GM18858 (cell line): ENCODE measurements at regions not wholly inside any gene's neighbourhood (a gene's known extent, or its start where the extent isn't known, plus 50 kb on each side); places are given as distances from the start of the nearest gene placed in this dataset.

Source experiments
- ATAC-seq: cut with Tn5 transposase; IDR thresholded peaks from one replicate; pipeline ENCODE4 v1.9.1; 2021; ENCODE audit not compliant: unreplicated experiment

DNA sequence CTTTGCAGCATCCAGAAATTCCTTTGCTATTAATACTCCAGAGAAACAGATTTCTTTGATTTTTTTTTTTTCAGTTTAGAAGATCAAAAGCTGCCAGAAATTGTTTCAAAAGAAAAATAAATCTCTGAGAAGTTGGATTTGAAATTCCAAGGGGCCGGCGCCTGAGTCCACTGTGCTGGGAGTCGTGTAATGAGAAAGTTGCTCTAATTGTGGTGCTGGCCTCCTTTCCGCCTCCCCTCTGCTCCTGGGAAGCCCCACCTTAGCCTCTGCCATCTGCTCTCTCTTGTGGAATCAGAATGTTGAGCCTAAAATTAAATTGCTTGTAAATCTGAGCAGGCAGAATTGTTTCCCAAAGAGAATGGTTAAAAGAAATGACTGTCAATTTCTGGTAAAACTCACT lies 93.3 kb downstream of the EMX2 start:
- ATAC-seq: no peak

GRCh38 chr10:117638200-117638599 lies 95.7 kb downstream of the EMX2 start:
- ATAC-seq: no peak

- no peak for ATAC-seq
Measured at GRCh38 chr10:117638664-117639200, 96.2 kb downstream of the EMX2 start.

GRCh38 chr10:117640406-117640805 lies 97.9 kb downstream of the EMX2 start:
- ATAC-seq: no peak

- no peak for ATAC-seq
Measured at GRCh38 chr10:117646718-117647117, 104.2 kb downstream of the EMX2 start.

DNA sequence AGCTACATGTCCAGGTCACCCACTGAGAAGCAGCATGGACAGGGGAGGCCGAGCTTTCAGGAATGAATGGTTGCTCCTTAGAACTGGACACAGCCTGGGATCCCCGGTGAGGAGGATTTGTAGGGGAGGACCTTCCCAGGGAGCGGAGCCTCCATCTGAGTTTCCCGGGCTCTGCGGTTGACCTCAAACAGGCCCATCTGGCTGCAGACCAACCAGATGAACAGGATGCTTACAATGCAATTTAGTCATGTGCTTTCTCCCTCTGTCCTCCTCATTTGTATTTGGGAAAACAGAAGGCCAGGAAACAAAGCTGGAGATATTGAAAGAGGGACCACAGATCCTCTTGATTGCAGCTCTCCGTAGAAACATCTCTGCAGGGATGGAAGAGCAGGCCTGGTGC lies 104.8 kb downstream of the EMX2 start:
- ATAC-seq: no peak

GRCh38 chr10:117651121-117651520 lies 108.6 kb downstream of the EMX2 start:
- no peak for ATAC-seq

GRCh38 chr10:117652228-117653169 lies 110.0 kb downstream of the EMX2 start:
- ATAC-seq: peak; percentile 4

DNA sequence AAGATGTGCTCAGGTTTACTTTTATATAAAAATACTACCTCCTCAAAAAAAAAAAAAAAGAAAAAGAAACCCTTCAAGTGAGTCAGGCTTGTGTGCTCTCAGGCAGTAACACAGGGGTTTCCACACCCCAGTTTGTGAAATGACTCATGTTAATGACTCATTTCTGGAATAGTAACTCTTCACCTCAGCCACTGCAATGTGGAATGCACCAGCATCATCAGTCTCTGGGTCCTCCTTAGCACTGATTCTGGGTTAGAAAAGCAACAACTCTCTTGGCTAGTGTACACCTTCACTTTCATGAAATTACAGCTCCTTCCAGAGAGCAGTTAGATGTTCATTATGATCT lies 110.6 kb downstream of the EMX2 start:
- ATAC-seq: peak; percentile 81

DNA sequence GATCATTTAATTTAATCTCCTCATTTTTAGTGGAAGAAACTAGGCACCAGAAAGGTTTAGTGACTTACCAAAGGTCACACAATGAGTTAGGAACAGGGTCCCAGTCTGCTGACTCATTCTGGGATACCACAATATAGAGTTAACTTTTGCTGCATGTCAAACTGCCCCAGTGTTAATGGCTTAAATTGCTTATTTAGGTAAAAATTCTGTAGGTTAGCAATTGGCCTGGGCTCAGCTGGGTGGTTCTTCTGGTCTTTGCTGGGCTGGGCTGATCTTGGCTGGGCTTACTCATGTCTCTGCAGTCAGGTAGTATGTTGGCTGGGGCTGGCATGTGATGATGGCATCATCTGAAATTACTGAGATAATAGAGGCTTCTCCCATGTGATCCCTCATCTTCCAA lies 111.6 kb downstream of the EMX2 start:
- no peak for ATAC-seq

DNA sequence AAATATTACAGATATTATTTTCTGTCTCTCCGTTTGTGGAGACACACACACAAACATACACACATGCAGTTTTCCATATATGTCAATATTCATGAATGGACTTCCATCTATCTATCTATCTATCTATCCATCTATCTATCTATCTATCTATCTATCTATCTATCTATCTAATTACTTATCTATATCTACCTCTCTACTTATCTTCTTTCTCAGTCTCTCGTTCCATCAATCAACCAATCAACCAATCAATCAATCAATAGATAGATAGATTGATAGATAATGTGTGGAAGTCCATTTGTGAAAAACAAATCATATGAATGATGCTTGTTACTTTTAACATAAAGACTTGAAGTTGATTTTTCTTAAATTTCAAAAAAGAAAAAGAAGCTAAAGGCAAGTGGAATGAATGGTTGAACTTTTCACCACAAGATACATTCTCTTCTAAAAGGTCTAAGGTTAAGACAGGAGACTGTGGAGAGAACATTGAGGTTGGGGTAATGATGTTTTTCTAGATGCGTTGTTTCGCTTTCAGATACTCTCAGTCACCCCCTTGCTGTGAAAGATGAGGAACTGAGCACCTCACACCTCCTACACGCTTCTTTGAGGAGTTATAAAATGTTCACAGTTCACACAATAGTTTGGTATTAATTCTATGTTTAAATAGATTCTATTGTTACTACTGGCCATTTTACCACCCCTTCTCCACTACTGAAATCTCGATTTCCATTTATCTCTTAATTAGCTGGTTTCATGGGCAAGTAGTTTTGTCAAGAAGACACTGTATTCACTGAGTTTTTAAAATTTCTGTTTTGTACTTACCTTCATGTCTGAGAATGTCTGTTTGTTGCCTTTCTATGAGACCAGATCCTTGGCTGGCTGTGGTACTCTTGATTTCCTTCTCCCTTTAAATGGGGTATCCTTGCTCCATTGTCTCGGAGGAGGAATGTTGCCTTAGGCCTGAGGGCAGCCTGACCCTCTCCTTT lies 114.1 kb downstream of the EMX2 start:
- ATAC-seq: peak; percentile 76

- no peak for ATAC-seq
Measured at GRCh38 chr10:117661316-117661715, 118.8 kb downstream of the EMX2 start.

DNA sequence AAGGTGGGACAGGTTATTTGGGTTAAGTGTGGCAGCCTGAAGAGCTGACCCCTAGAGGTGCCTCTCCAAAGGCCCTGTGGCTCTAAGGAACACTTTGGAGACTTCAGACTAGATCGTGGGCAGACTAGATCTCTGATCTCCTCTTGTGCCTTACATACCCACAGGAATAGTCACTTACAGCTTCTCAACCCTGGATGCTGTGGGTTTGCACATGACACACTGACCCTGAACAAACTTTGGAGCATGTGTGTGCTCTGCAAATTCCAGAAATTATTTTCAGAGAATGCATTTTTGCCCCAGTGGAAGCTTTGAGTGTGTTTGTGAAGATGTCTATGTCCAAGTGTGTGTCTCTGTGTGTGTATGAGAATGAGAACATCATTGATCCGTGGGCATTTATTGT lies 119.6 kb downstream of the EMX2 start:
- no peak for ATAC-seq

- ATAC-seq: no peak
Measured at GRCh38 chr10:117662751-117663540, 120.4 kb downstream of the EMX2 start.

DNA sequence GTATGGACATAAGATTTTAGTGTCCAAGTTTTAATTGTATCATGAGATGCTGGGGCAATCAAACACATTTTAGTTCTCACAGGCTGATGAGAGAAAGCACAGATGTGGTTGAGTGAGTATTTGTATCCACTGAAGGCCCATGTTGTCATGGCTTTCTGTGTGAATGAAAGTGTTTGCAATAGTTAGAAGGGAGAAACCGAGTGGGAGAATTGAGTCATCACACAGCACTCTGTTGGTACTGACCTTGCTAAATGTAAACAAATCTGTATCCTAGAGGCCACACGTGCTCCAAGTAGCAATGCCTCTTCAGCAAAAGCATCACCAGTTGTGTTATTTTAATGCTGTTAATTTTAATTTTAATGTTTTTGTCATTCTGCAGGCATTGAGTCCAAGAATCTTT lies 121.2 kb downstream of the EMX2 start:
- peak; percentile 100 for ATAC-seq

- ATAC-seq: no peak
Measured at GRCh38 chr10:117664288-117664687, 121.7 kb downstream of the EMX2 start.

- ATAC-seq: no peak
Measured at GRCh38 chr10:117666166-117666565, 123.6 kb downstream of the EMX2 start.

- ATAC-seq: no peak
Measured at GRCh38 chr10:117666965-117667364, 124.4 kb downstream of the EMX2 start.

- ATAC-seq: no peak
Measured at GRCh38 chr10:117667831-117668230, 125.3 kb downstream of the EMX2 start.

DNA sequence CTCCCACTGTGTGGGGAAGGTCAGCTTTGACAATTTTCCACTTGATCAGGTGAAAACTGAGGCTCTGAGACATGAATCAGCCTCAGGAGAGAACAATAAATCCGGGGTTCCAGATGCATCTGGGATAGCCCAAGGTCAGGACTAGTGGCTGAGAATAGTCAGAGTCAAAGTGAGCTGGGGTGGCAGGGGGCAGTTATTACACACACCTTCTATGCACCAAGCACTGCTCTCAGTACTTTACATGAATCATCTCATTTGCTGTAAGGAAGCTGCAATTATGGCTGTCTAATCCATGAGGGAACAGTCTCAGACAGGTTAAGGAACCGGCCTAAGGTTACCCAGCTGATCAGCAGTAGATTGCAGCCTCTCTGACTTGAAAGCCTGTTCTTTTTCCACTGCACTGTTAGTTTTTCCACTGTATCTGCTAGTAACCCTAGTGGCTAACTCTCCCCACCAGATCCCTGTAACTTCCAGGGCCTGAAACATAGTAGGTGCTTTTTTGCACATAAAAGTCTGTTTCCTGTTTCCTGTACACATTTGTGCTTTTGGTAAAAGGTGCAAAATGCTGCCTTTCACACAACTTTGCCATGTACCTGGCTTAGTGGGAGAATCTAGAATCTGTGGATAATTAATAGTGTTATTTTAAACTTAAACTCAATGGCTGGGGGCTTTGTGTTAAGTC lies 125.9 kb downstream of the EMX2 start:
- ATAC-seq: no peak
